Erythroblast (primary cell): ENCODE measurements at regions not wholly inside any gene's neighbourhood (a gene's known extent, or its start where the extent isn't known, plus 50 kb on each side); places are given as distances from the start of the nearest gene placed in this dataset.
A peak's percentile ranks its signal among the peaks of the same experiment; 100 is the strongest.
"Not testable (repeated sequence)": the region's sequence is repeated elsewhere in the genome, so short reads cannot be mapped to it uniquely, and the experiment has no call there.

Experiments
- DNase-seq, 2 experiments: peaks; one replicate each; lab custom pipeline; 2025; lab: John Stamatoyannopoulos, UW
- GATA1 ChIP-seq: IDR thresholded peaks from 2 replicates; pipeline ENCODE4 v1.6.1; 2011; ENCODE audit warnings: low read depth, mild to moderate bottlenecking, control low read depth, low read length, moderate library complexity
- POLR2A ChIP-seq: IDR thresholded peaks from 2 replicates; pipeline ENCODE4 v1.6.1; 2011; ENCODE audit warnings: mild to moderate bottlenecking, low read length

- no peak for DNase-seq
Observed at GRCh38 chr3:188979669-188980310, 192.0 kb upstream of the TPRG1 start.

GRCh38 chr3:188993181-188993580 lies 178.6 kb upstream of the TPRG1 start:
- DNase-seq: no peak
- TF ChIP-seq GATA1 (no peak), POLR2A (no peak)

More at GRCh38 chr3:188979669-188980310, 192.0 kb upstream of the TPRG1 start:
- TF ChIP-seq GATA1 (no peak), POLR2A (no peak)

- DNase-seq: no peak
- TF ChIP-seq POLR2A: no peak
- TF ChIP-seq GATA1: no peak
Observed at GRCh38 chr3:189001559-189001958, 170.2 kb upstream of the TPRG1 start.

GRCh38 chr3:189003410-189003809 lies 168.4 kb upstream of the TPRG1 start:
- TF ChIP-seq POLR2A: no peak
- no peak for TF ChIP-seq GATA1
- DNase-seq: no peak

- no peak for TF ChIP-seq POLR2A
- TF ChIP-seq GATA1: no peak
- no peak for DNase-seq
Observed at GRCh38 chr3:189013224-189013888, 158.4 kb upstream of the TPRG1 start.

- DNase-seq: no peak
- TF ChIP-seq POLR2A (no peak), GATA1 (no peak)
Observed at GRCh38 chr3:189014526-189014925, 157.2 kb upstream of the TPRG1 start.

GRCh38 chr3:189022576-189023466 lies 148.9 kb upstream of the TPRG1 start:
- not testable (repeated sequence) for DNase-seq

GRCh38 chr3:189025866-189026265 lies 145.9 kb upstream of the TPRG1 start:
- no peak for TF ChIP-seq POLR2A
- no peak for TF ChIP-seq GATA1
- no peak for DNase-seq

- TF ChIP-seq POLR2A (no peak), GATA1 (no peak)
- DNase-seq: no peak
Observed at GRCh38 chr3:189027626-189028155, 144.1 kb upstream of the TPRG1 start.

GRCh38 chr3:189038773-189039745 lies 132.7 kb upstream of the TPRG1 start:
- DNase-seq: no peak

GRCh38 chr3:189040656-189041335 lies 131.0 kb upstream of the TPRG1 start:
- no peak for DNase-seq
- TF ChIP-seq POLR2A: no peak
- no peak for TF ChIP-seq GATA1

More at GRCh38 chr3:189038773-189039745, 132.7 kb upstream of the TPRG1 start:
- TF ChIP-seq POLR2A (no peak), GATA1 (no peak)

- DNase-seq: peak; percentile 10 to 35
- TF ChIP-seq POLR2A (no peak), GATA1 (no peak)
Observed at GRCh38 chr3:189041482-189042090, 130.2 kb upstream of the TPRG1 start.
